IMR-90 (cell line): ENCODE measurements at regions not wholly inside any gene's neighbourhood (a gene's known extent, or its start where the extent isn't known, plus 50 kb on each side); places are given as distances from the start of the nearest gene placed in this dataset.

Experiments
- ATAC-seq: fragments of 200-7000 bp; cut with Tn5 transposase; 2 replicates; pipeline ENCODE4 v1.9.1; 2020; ENCODE audit warnings: low read depth, mild to moderate bottlenecking, moderate library complexity
- BruUV-seq: library from RNA; stranded (reverse); fragments of 400-500 nt; replicated peaks from 2 replicates; lab custom pipeline; 2021; lab: Mats Ljungman, UMichigan
- CTCF ChIA-PET: fragments of 300-600 bp; formaldehyde crosslinking; extraction: SDS; loops from one replicate; lab custom pipeline; 2021; ENCODE audit warnings: antibody characterized with exemption; lab: Yijun Ruan, JAX
- POLR2A ChIA-PET: fragments of 300-600 bp; sonication (Branson Sonifier 250); formaldehyde crosslinking; loops from one replicate; lab custom pipeline; 2022; ENCODE audit warnings: antibody characterized with exemption; ENCODE audit not compliant: unreplicated experiment; lab: Charles Lee
- DNase-seq: peaks from one replicate; pipeline ENCODE4 v3.0.0; 2013
- H2AFZ ChIP-seq: replicated peaks from 2 replicates; pipeline ENCODE3; 2013; ENCODE audit warnings: low read length, mild to moderate bottlenecking; ENCODE audit not compliant: poor library complexity
- H2AK5ac ChIP-seq: 2 replicates; pipeline ENCODE4 v1.6.1; 2013; ENCODE audit warnings: low read depth, low read length, inconsistent platforms
- H2AK9ac ChIP-seq: replicated peaks from 2 replicates; pipeline ENCODE3; 2013; ENCODE audit warnings: mild to moderate bottlenecking, low read depth, low read length, moderate library complexity; ENCODE audit not compliant: poor library complexity
- H2BK120ac ChIP-seq: 2 replicates; pipeline ENCODE4 v1.6.1; 2013; ENCODE audit warnings: low read depth, low read length, inconsistent platforms
- H2BK15ac ChIP-seq: 3 replicates; pipeline ENCODE4 v1.6.1; 2013; ENCODE audit warnings: low read depth, low read length, inconsistent platforms
- H2BK20ac ChIP-seq: 2 replicates; pipeline ENCODE4 v1.6.1; 2013; ENCODE audit warnings: low read depth, mild to moderate bottlenecking, inconsistent platforms, low read length, moderate library complexity
- H2BK5ac ChIP-seq: 2 replicates; pipeline ENCODE4 v1.6.1; 2013; ENCODE audit warnings: mild to moderate bottlenecking, low read depth, low read length, inconsistent platforms; ENCODE audit not compliant: poor library complexity, severe bottlenecking
- H3K14ac ChIP-seq: replicated peaks from 2 replicates; pipeline ENCODE4 v1.6.1; 2013; ENCODE audit warnings: low read depth, low read length, inconsistent platforms
- H3K18ac ChIP-seq: 2 replicates; pipeline ENCODE4 v1.6.1; 2013; ENCODE audit warnings: low read depth, low read length, control low read depth
- H3K23ac ChIP-seq: 2 replicates; pipeline ENCODE4 v1.6.1; 2013; ENCODE audit warnings: low read depth, low read length, inconsistent platforms
- H3K27ac ChIP-seq: 2 replicates; pipeline ENCODE4 v1.5.1; 2013; ENCODE audit warnings: mild to moderate bottlenecking, control low read depth, low read length; ENCODE audit not compliant: insufficient read depth
- H3K27me3 ChIP-seq: 2 replicates; pipeline ENCODE4 v1.6.1; 2013; ENCODE audit warnings: low read length; ENCODE audit not compliant: control insufficient read depth, insufficient read depth
- H3K36me3 ChIP-seq: 2 replicates; pipeline ENCODE4 v1.6.1; 2013; ENCODE audit warnings: low read length, mixed read lengths; ENCODE audit not compliant: control insufficient read depth, insufficient read depth
- H3K4ac ChIP-seq: 2 replicates; pipeline ENCODE4 v1.6.1; 2013; ENCODE audit warnings: low read depth, low read length, inconsistent platforms
- H3K4me1 ChIP-seq: 2 replicates; pipeline ENCODE4 v1.6.1; 2013; ENCODE audit warnings: low read length, mixed read lengths; ENCODE audit not compliant: control insufficient read depth, insufficient read depth
- H3K4me2 ChIP-seq: 2 replicates; pipeline ENCODE4 v1.6.1; 2013; ENCODE audit warnings: low read depth, mild to moderate bottlenecking, control low read depth, low read length, moderate library complexity
- H3K4me3 ChIP-seq: 2 replicates; pipeline ENCODE4 v1.5.1; 2013; ENCODE audit warnings: low read depth, mild to moderate bottlenecking, control low read depth, low read length, moderate library complexity; ENCODE audit not compliant: insufficient read depth
- H3K56ac ChIP-seq: 2 replicates; pipeline ENCODE4 v1.6.1; 2013; ENCODE audit warnings: low read length, inconsistent platforms; ENCODE audit not compliant: insufficient read depth; ENCODE audit errors: extremely low read depth
- H3K79me1 ChIP-seq, 2 experiments: 2 replicates each; pipeline ENCODE4 v1.6.1; 2013; ENCODE audit warnings: low read length in 2 of 2, inconsistent platforms in 1 of 2, low read depth in 1 of 2
- H3K9ac ChIP-seq: 2 replicates; pipeline ENCODE4 v1.6.1; 2013; ENCODE audit warnings: low read depth, low read length, control low read depth
- H3K9me1 ChIP-seq: 2 replicates; pipeline ENCODE4 v1.6.1; 2013; ENCODE audit warnings: low read length, inconsistent platforms; ENCODE audit not compliant: insufficient read depth
- H3K9me3 ChIP-seq: 2 replicates; pipeline ENCODE4 v1.6.1; 2013; ENCODE audit warnings: low read length; ENCODE audit not compliant: control insufficient read depth, insufficient read depth
- H4K20me1 ChIP-seq: 2 replicates; pipeline ENCODE4 v1.6.1; 2013; ENCODE audit warnings: low read length, inconsistent platforms; ENCODE audit not compliant: insufficient read depth
- H4K5ac ChIP-seq: 2 replicates; pipeline ENCODE4 v1.6.1; 2013; ENCODE audit warnings: mild to moderate bottlenecking, low read depth, low read length, control low read depth
- H4K8ac ChIP-seq, 2 experiments: 2 replicates each; pipeline ENCODE4 v1.6.1; 2013; ENCODE audit warnings: low read depth in 2 of 2, low read length in 2 of 2, control low read depth in 1 of 2, inconsistent platforms in 1 of 2
- H4K91ac ChIP-seq: 2 replicates; pipeline ENCODE4 v1.6.1; 2013; ENCODE audit warnings: low read depth, low read length, inconsistent platforms; ENCODE audit not compliant: insufficient read depth
- BHLHE40 ChIP-seq: fragments of 150-350 bp; IDR thresholded peaks from 2 replicates; pipeline ENCODE4 v1.6.1; 2016; ENCODE audit warnings: mild to moderate bottlenecking, low read depth, low read length
- CHD1 ChIP-seq: IDR thresholded peaks from 2 replicates; pipeline ENCODE4 v1.6.1; 2012; ENCODE audit warnings: low read depth, low read length, improper control_type of control experiment
- MAFK ChIP-seq: IDR thresholded peaks from 2 replicates; pipeline ENCODE4 v1.6.1; 2012; ENCODE audit warnings: low read depth, low read length, improper control_type of control experiment
- MXI1 ChIP-seq: IDR thresholded peaks from 2 replicates; pipeline ENCODE4 v1.6.1; 2012; ENCODE audit warnings: low read depth, mild to moderate bottlenecking, low read length, moderate library complexity, borderline replicate concordance
- POLR2A ChIP-seq: IDR thresholded peaks from 2 replicates; pipeline ENCODE4 v1.6.1; 2012; ENCODE audit warnings: mild to moderate bottlenecking, low read depth, low read length
- RFX5 ChIP-seq: IDR thresholded peaks from 2 replicates; pipeline ENCODE4 v1.8.0; 2012; ENCODE audit warnings: low read depth, mild to moderate bottlenecking, low read length, moderate library complexity
- WGBS, 2 experiments: methylation state at CpG; one replicate each; pipeline versions ENCODE4 v1.1.5 to v1.1.7; 2013; ENCODE audit warnings: missing lambda C conversion rate in 2 of 2; ENCODE audit not compliant: insufficient read length in 1 of 2; ENCODE audit errors: extremely low coverage in 2 of 2; 5-methylcytosine and 5-hydroxymethylcytosine counted together
- dilution Hi-C: fragments of 300-500 bp; cut with HindIII; formaldehyde crosslinking; loops from one replicate; pipeline ENCODE4 v1.14.3; 2018; ENCODE audit warnings: low sequenced_read_pairs; ENCODE audit not compliant: unreplicated experiment
- in situ Hi-C: fragments of 300-500 bp; cut with MboI; formaldehyde crosslinking; loops from 3 replicates; pipeline ENCODE4 v1.14.3; 2019; ENCODE audit warnings: low sequenced_read_pairs, inconsistent platforms, mixed read lengths
- intact Hi-C: fragments of 100-400 bp; cut with micrococcal nuclease; formaldehyde crosslinking; loops from 2 replicates; pipeline ENCODE4 v1.10.0; 2022

- Histone ChIP-seq H4K5ac (no peak overlapping the region), H3K9me1 (no peaks in the 10 kb centered on the region), H3K9me3 (no peaks in the 10 kb centered on the region), H2AK9ac (no peak overlapping the region), H3K4me3 (no peak overlapping the region), H2BK20ac (no peak overlapping the region), H3K4ac (no peak overlapping the region), H3K14ac (no peak overlapping the region), H2BK15ac (no peak overlapping the region), H3K9ac (no peak overlapping the region), H3K23ac (no peak overlapping the region), H2BK120ac (no peak overlapping the region), H4K20me1 (no peaks in the 10 kb centered on the region; the same call in 1 of the 2 replicates), H2AK5ac (no peak overlapping the region), H4K8ac (no peak overlapping the region), H3K27me3 (peaks cover 17% of the 10 kb centered on the region; the same call in 1 of the 2 replicates), H4K91ac (no peak overlapping the region), H3K4me2 (no peak overlapping the region), H3K4me1 (no peaks in the 10 kb centered on the region), H3K18ac (no peak overlapping the region), H2BK5ac (no peak overlapping the region), H3K27ac (no peak overlapping the region), H3K36me3 (no peaks in the 10 kb centered on the region), H2AFZ (no peak overlapping the region), H3K79me1 (no peaks in the 10 kb centered on the region), H3K56ac (no peak overlapping the region)
- intact Hi-C loops, result no loop called here
- no CpG with 5 or more reads among the region's 7 CpGs for WGBS, 2 experiments
- no TSS peak for BruUV-seq
- ATAC-seq (no peak), DNase-seq (no peak)
- dilution Hi-C loops, result no loop called here
- in situ Hi-C loops, result no loop called here
- ChIA-PET POLR2A (no interaction called here), CTCF (no interaction called here)
- TF ChIP-seq CHD1 (no peak), MXI1 (no peak), MAFK (no peak), POLR2A (no peak), RFX5 (no peak), BHLHE40 (no peak)
Observed at GRCh38 chr11:70498171-70498571, 99.8 kb downstream of the CTTN start.
